ENCODE measurements at regions not wholly inside any gene's neighbourhood (a gene's known extent, or its start where the extent isn't known, plus 50 kb on each side); places are given as distances from the start of the nearest gene placed in this dataset.

GRCh38 chr3:24905266-24905665 is 410.6 kb upstream of the THRB start:
- no peak overlapping the region for H3K4me3 ChIP-seq (ENCODE audit: low read depth, low read length, poor library complexity, severe bottlenecking)
- H3K36me3 ChIP-seq (ENCODE audit: insufficient read depth, low read length), result no peaks in the 10 kb centered on the region
- intact Hi-C loops (cut with micrococcal nuclease; ENCODE audit: unreplicated experiment), result no loop called here
- H4K20me1 ChIP-seq (ENCODE audit: insufficient read depth, low read length), result no peaks in the 10 kb centered on the region
- POLR2A ChIA-PET, result no interaction called here
- no peak overlapping the region for H3K4me2 ChIP-seq (ENCODE audit: low read length)
- no peaks in the 10 kb centered on the region for H3K79me2 ChIP-seq (ENCODE audit: insufficient read depth, low read depth, low read length)
- H3K9me2 ChIP-seq (ENCODE audit: insufficient read depth, low read length), result no peaks in the 10 kb centered on the region
- no peak for DNase-seq (ENCODE audit: low spot score)
- H3K9me3 ChIP-seq (ENCODE audit: low read length), result no peaks in the 10 kb centered on the region
- no TSS peak for BruUV-seq (replicated peaks)
- no peak overlapping the region for H3K27ac ChIP-seq (ENCODE audit: low read depth, low read length, poor library complexity, severe bottlenecking)
- no peak for TF ChIP-seq CTCF (conservative IDR thresholded peaks at IDR 0.05; ENCODE audit: low read length)
- no peak for TF ChIP-seq EZH2phosphoT487 (IDR thresholded peaks at IDR 0.05; ENCODE audit: borderline replicate concordance, low read depth, low read length)
- CTCF ChIA-PET (ENCODE audit: unreplicated experiment), result no interaction called here
- H3K4me1 ChIP-seq (ENCODE audit: insufficient read depth, low read length, poor library complexity, severe bottlenecking), result no peaks in the 10 kb centered on the region
- no peak overlapping the region for H2AFZ ChIP-seq (ENCODE audit: low read length)

DNA sequence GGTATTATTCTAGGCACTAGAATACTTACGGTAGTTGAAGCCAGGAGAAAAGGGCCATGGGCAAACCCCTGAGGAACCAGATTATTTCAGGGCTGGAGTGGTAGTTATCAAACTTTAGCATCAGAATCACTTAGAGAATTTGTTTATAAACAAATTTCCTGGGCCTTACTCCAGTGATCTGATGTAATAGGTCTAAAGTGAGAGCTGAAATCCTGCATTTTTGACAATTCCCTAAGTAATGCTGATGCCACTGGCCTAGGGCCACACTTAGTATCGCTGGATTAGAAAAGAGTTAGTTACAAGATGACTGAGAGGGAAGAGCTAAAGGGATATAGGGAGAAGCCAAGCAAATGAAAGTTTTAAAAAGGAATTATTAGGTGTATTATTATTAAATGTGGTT is 412.5 kb upstream of the THRB start:
- Histone ChIP-seq H2AFZ (ENCODE audit: low read length) (no peak overlapping the region), H3K4me1 (ENCODE audit: insufficient read depth, low read length, poor library complexity, severe bottlenecking) (no peaks in the 10 kb centered on the region), H3K4me3 (ENCODE audit: low read depth, low read length, poor library complexity, severe bottlenecking) (no peak overlapping the region), H3K27ac (ENCODE audit: low read depth, low read length, poor library complexity, severe bottlenecking) (no peak overlapping the region), H3K4me2 (ENCODE audit: low read length) (no peak overlapping the region), H3K9me3 (ENCODE audit: low read length) (no peaks in the 10 kb centered on the region), H4K20me1 (ENCODE audit: insufficient read depth, low read length) (no peaks in the 10 kb centered on the region), H3K36me3 (ENCODE audit: insufficient read depth, low read length) (no peaks in the 10 kb centered on the region), H3K79me2 (ENCODE audit: insufficient read depth, low read depth, low read length) (no peaks in the 10 kb centered on the region), H3K9me2 (ENCODE audit: insufficient read depth, low read length) (no peaks in the 10 kb centered on the region)
- ChIA-PET POLR2A (interaction anchor here (0.6 to 1.0 kb wide), 2 partner anchors 21 to 104 kb away, joined by 3 read pairs; no protein-coding TSS in a partner anchor), CTCF (ENCODE audit: unreplicated experiment) (no interaction called here)
- no TSS peak for BruUV-seq (replicated peaks)
- intact Hi-C loops (cut with micrococcal nuclease; ENCODE audit: unreplicated experiment), result no loop called here
- no peak for TF ChIP-seq CTCF (conservative IDR thresholded peaks at IDR 0.05; ENCODE audit: low read length)
- no peak for TF ChIP-seq EZH2phosphoT487 (IDR thresholded peaks at IDR 0.05; ENCODE audit: borderline replicate concordance, low read depth, low read length)
- no peak for DNase-seq (ENCODE audit: low spot score)

DNA sequence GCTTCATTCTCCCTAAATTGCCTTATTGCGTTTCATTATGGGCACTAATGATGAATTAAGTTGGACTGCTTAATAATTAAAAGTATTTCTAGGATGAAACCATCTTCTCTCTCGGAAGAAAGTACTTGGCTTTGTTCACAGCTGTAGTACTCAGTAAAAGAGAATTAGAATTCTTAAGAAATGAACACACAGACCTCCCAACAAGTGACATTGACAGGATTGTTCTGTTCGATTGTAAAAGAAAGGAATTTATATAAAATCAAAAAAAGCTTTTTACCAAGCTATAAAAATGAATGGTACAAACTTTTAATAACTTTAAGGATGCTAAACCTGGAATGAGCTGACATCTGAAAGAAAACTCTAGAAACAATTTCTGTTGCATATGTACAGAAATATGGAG is 416.4 kb upstream of the THRB start:
- no peaks in the 10 kb centered on the region for H3K36me3 ChIP-seq (ENCODE audit: insufficient read depth, low read length)
- no peaks in the 10 kb centered on the region for H3K9me3 ChIP-seq (ENCODE audit: low read length)
- ChIA-PET POLR2A (no interaction called here), CTCF (ENCODE audit: unreplicated experiment) (no interaction called here)
- H3K9me2 ChIP-seq (ENCODE audit: insufficient read depth, low read length), result no peaks in the 10 kb centered on the region
- H4K20me1 ChIP-seq (ENCODE audit: insufficient read depth, low read length), result no peaks in the 10 kb centered on the region
- no peak for DNase-seq (ENCODE audit: low spot score)
- no peak overlapping the region for H2AFZ ChIP-seq (ENCODE audit: low read length)
- no TSS peak for BruUV-seq (replicated peaks)
- no peak overlapping the region for H3K4me2 ChIP-seq (ENCODE audit: low read length)
- intact Hi-C loops (cut with micrococcal nuclease; ENCODE audit: unreplicated experiment), result no loop called here
- TF ChIP-seq EZH2phosphoT487 (IDR thresholded peaks at IDR 0.05; ENCODE audit: borderline replicate concordance, low read depth, low read length) (no peak), CTCF (conservative IDR thresholded peaks at IDR 0.05; ENCODE audit: low read length) (no peak)
- no peaks in the 10 kb centered on the region for H3K79me2 ChIP-seq (ENCODE audit: insufficient read depth, low read depth, low read length)
- no peaks in the 10 kb centered on the region for H3K4me1 ChIP-seq (ENCODE audit: insufficient read depth, low read length, poor library complexity, severe bottlenecking)
- no peak overlapping the region for H3K4me3 ChIP-seq (ENCODE audit: low read depth, low read length, poor library complexity, severe bottlenecking)
- H3K27ac ChIP-seq (ENCODE audit: low read depth, low read length, poor library complexity, severe bottlenecking), result no peak overlapping the region

Measured in OCI-LY7 (cell line).